Effector memory CD8-positive, alpha-beta T cell (primary cell): ENCODE measurements at regions not wholly inside any gene's neighbourhood (a gene's known extent, or its start where the extent isn't known, plus 50 kb on each side); places are given as distances from the start of the nearest gene placed in this dataset.
"Not testable (repeated sequence)": the region's sequence is repeated elsewhere in the genome, so short reads cannot be mapped to it uniquely, and the experiment has no call there.

Experiments
- ATAC-seq: fragments of 150-1000 bp; cut with Tn5 transposase; replicated peaks from 2 replicates; pipeline ENCODE4 v1.10.0; 2021; ENCODE audit warnings: mild to moderate bottlenecking, moderate library complexity
- DNase-seq, 3 experiments: peaks; one replicate each; pipeline ENCODE4 v3.0.0; 2021
- H3K27ac Mint-ChIP-seq, 2 donors: one replicate each; pipeline ENCODE4 v1.8.0; 2022; ENCODE audit warnings: mild to moderate bottlenecking in 2 of 2, mixed read lengths in 2 of 2, moderate library complexity in 2 of 2
- H3K27me3 Mint-ChIP-seq, 2 donors: one replicate each; pipeline ENCODE4 v1.8.0; 2022; ENCODE audit warnings: mixed read lengths in 2 of 2
- H3K36me3 Mint-ChIP-seq: one replicate; pipeline ENCODE4 v1.8.0; 2022; ENCODE audit warnings: mild to moderate bottlenecking, moderate library complexity, mixed read lengths; ENCODE audit not compliant: insufficient read depth
- H3K4me1 Mint-ChIP-seq, 2 donors: one replicate each; pipeline ENCODE4 v1.8.0; 2022; ENCODE audit warnings: low read depth in 2 of 2, mixed read lengths in 2 of 2
- H3K4me3 Mint-ChIP-seq, 2 donors: one replicate each; pipeline ENCODE4 v1.8.0; 2022; ENCODE audit warnings: mild to moderate bottlenecking in 2 of 2, mixed read lengths in 2 of 2, moderate library complexity in 2 of 2
- H3K9me3 Mint-ChIP-seq, 2 donors: one replicate each; pipeline ENCODE4 v1.8.0; 2022; ENCODE audit warnings: mixed read lengths in 2 of 2

GRCh38 chr10:3260066-3260834 lies 87.7 kb upstream of the PITRM1 start:
- H3K4me3 Mint-ChIP-seq: no peak overlapping the region
- H3K36me3 Mint-ChIP-seq: no peaks in the 10 kb centered on the region

GRCh38 chr10:3259499-3259898 lies 86.9 kb upstream of the PITRM1 start:
- Mint-ChIP-seq H3K4me1 (peaks cover 2 to 4% of the 10 kb centered on the region in 2 donors), H3K27me3 (peaks cover 40 to 69% of the 10 kb centered on the region in 2 donors), H3K27ac (no peak overlapping the region), H3K36me3 (no peaks in the 10 kb centered on the region), H3K9me3 (no peaks in the 10 kb centered on the region), H3K4me3 (no peak overlapping the region)
- ATAC-seq: no peak
- no peak for DNase-seq

More at GRCh38 chr10:3260066-3260834, 87.7 kb upstream of the PITRM1 start:
- peaks cover 36 to 69% of the 10 kb centered on the region in 2 donors for H3K27me3 Mint-ChIP-seq
- peaks cover 2 to 4% of the 10 kb centered on the region in 2 donors for H3K4me1 Mint-ChIP-seq
- DNase-seq: no peak
- no peak overlapping the region for H3K27ac Mint-ChIP-seq
- H3K9me3 Mint-ChIP-seq: no peaks in the 10 kb centered on the region
- no peak for ATAC-seq

- Mint-ChIP-seq H3K27ac (no peak overlapping the region), H3K36me3 (no peaks in the 10 kb centered on the region), H3K4me1 (no peaks in the 10 kb centered on the region), H3K4me3 (no peak overlapping the region), H3K27me3 (peaks cover 45 to 71% of the 10 kb centered on the region in 2 donors), H3K9me3 (no peaks in the 10 kb centered on the region)
- DNase-seq (no peak), ATAC-seq (no peak)
These were observed 85.8 kb upstream of the PITRM1 start for GRCh38 chr10:3258394-3258793.

- Mint-ChIP-seq H3K27me3 (peaks cover 39 to 68% of the 10 kb centered on the region in 2 donors), H3K36me3 (no peaks in the 10 kb centered on the region), H3K4me1 (no peaks in the 10 kb centered on the region), H3K9me3 (no peaks in the 10 kb centered on the region), H3K27ac (no peak overlapping the region), H3K4me3 (no peak overlapping the region)
- ATAC-seq: no peak
- no peak for DNase-seq
These were observed 83.0 kb upstream of the PITRM1 start for GRCh38 chr10:3255616-3256015.

- Mint-ChIP-seq H3K9me3 (no peaks in the 10 kb centered on the region), H3K4me1 (no peaks in the 10 kb centered on the region), H3K36me3 (no peaks in the 10 kb centered on the region), H3K4me3 (no peak overlapping the region), H3K27ac (no peak overlapping the region), H3K27me3 (peaks cover 39 to 67% of the 10 kb centered on the region in 2 donors)
- no peak for ATAC-seq
- DNase-seq: no peak
These were observed 82.5 kb upstream of the PITRM1 start for GRCh38 chr10:3255075-3255474.

GRCh38 chr10:3253974-3254373 lies 81.4 kb upstream of the PITRM1 start:
- not testable (repeated sequence) for DNase-seq, H3K9me3 Mint-ChIP-seq, H3K4me3 Mint-ChIP-seq, H3K27ac Mint-ChIP-seq, ATAC-seq, H3K4me1 Mint-ChIP-seq, H3K36me3 Mint-ChIP-seq
- peaks cover 41 to 60% of the 10 kb centered on the region in 2 donors for H3K27me3 Mint-ChIP-seq

GRCh38 chr10:3251172-3251571 lies 78.6 kb upstream of the PITRM1 start:
- Mint-ChIP-seq H3K9me3 (no peaks in the 10 kb centered on the region), H3K4me1 (peaks cover 0 to 3% of the 10 kb centered on the region in 2 donors), H3K27ac (no peak overlapping the region), H3K4me3 (no peak overlapping the region), H3K36me3 (no peaks in the 10 kb centered on the region), H3K27me3 (peaks cover 45 to 52% of the 10 kb centered on the region in 2 donors)
- no peak for DNase-seq
- ATAC-seq: no peak

- Mint-ChIP-seq H3K4me1 (peaks cover 3% of the 10 kb centered on the region in 2 donors), H3K27me3 (peaks cover 49 to 52% of the 10 kb centered on the region in 2 donors), H3K27ac (no peak overlapping the region), H3K9me3 (no peaks in the 10 kb centered on the region), H3K36me3 (no peaks in the 10 kb centered on the region), H3K4me3 (no peak overlapping the region)
- no peak for DNase-seq
- no peak for ATAC-seq
These were observed 76.8 kb upstream of the PITRM1 start for GRCh38 chr10:3249307-3249889.

- H3K4me1 Mint-ChIP-seq: peaks cover 3% of the 10 kb centered on the region in 2 donors
- H3K36me3 Mint-ChIP-seq: no peaks in the 10 kb centered on the region
- ATAC-seq (no peak), DNase-seq (no peak)
- H3K27me3 Mint-ChIP-seq: peaks cover 43 to 45% of the 10 kb centered on the region in 2 donors
- no peak overlapping the region for H3K27ac Mint-ChIP-seq
- H3K4me3 Mint-ChIP-seq: no peak overlapping the region
- H3K9me3 Mint-ChIP-seq: no peaks in the 10 kb centered on the region
These were observed 76.1 kb upstream of the PITRM1 start for GRCh38 chr10:3248526-3249306.

- H3K36me3 Mint-ChIP-seq: no peaks in the 10 kb centered on the region
- no peak for DNase-seq
- no peaks in the 10 kb centered on the region for H3K9me3 Mint-ChIP-seq
- H3K27me3 Mint-ChIP-seq: peaks cover 18 to 19% of the 10 kb centered on the region in 2 donors
- H3K4me3 Mint-ChIP-seq: no peak overlapping the region
- no peak for ATAC-seq
- no peak overlapping the region for H3K27ac Mint-ChIP-seq
- H3K4me1 Mint-ChIP-seq: peaks cover 3% of the 10 kb centered on the region in 2 donors
These were observed 72.8 kb upstream of the PITRM1 start for GRCh38 chr10:3245395-3245794.

- ATAC-seq (no peak), DNase-seq (no peak)
- H3K27me3 Mint-ChIP-seq: peaks cover 26 to 31% of the 10 kb centered on the region in 2 donors
- H3K9me3 Mint-ChIP-seq: no peaks in the 10 kb centered on the region
- H3K4me3 Mint-ChIP-seq: no peak overlapping the region
- no peaks in the 10 kb centered on the region for H3K36me3 Mint-ChIP-seq
- H3K27ac Mint-ChIP-seq: no peak overlapping the region
- H3K4me1 Mint-ChIP-seq: peaks cover 4 to 6% of the 10 kb centered on the region in 2 donors
These were observed 69.5 kb upstream of the PITRM1 start for GRCh38 chr10:3241967-3242650.

GRCh38 chr10:3241274-3241921 lies 68.8 kb upstream of the PITRM1 start:
- H3K4me1 Mint-ChIP-seq: peaks cover 4 to 6% of the 10 kb centered on the region in 2 donors
- H3K4me3 Mint-ChIP-seq: no peak overlapping the region
- H3K36me3 Mint-ChIP-seq: no peaks in the 10 kb centered on the region
- H3K9me3 Mint-ChIP-seq: no peaks in the 10 kb centered on the region
- peaks cover 31% of the 10 kb centered on the region in 2 donors for H3K27me3 Mint-ChIP-seq
- no peak overlapping the region for H3K27ac Mint-ChIP-seq
- ATAC-seq: no peak
- DNase-seq: no peak
